ENCODE measurements at regions not wholly inside any gene's neighbourhood (a gene's known extent, or its start where the extent isn't known, plus 50 kb on each side); places are given as distances from the start of the nearest gene placed in this dataset.

GRCh38 chr11:35085531-35086165 lies 53.3 kb upstream of the CD44 start:
- Histone ChIP-seq H3K36me3 (ENCODE audit: insufficient read depth, low read length) (no peaks in the 10 kb centered on the region), H3K79me2 (ENCODE audit: insufficient read depth, low read length) (no peaks in the 10 kb centered on the region)

GRCh38 chr11:35087648-35088047 lies 51.3 kb upstream of the CD44 start:
- no peaks in the 10 kb centered on the region for H3K27me3 ChIP-seq (ENCODE audit: insufficient read depth, low read length)
- no peak for TF ChIP-seq CTCF (IDR thresholded peaks at IDR 0.05; ENCODE audit: extremely low read depth, low read depth, low read length)
- H2AFZ ChIP-seq (ENCODE audit: low read length), result peak overlapping the region; percentile 44
- H4K20me1 ChIP-seq (ENCODE audit: insufficient read depth, low read length), result no peaks in the 10 kb centered on the region
- peaks cover 30% of the 10 kb centered on the region for H3K4me1 ChIP-seq (ENCODE audit: insufficient read depth, low read length)
- H3K4me3 ChIP-seq (ENCODE audit: insufficient read depth, low read length), result no peak overlapping the region
- no peaks in the 10 kb centered on the region for H3K9me3 ChIP-seq (ENCODE audit: low read depth, low read length)
- H3K79me2 ChIP-seq (ENCODE audit: insufficient read depth, low read length), result no peaks in the 10 kb centered on the region
- no peaks in the 10 kb centered on the region for H3K36me3 ChIP-seq (ENCODE audit: insufficient read depth, low read length)
- H3K27ac ChIP-seq (ENCODE audit: low read depth, low read length), result peak overlapping the region; percentile 14
- no peak overlapping the region for H3K4me2 ChIP-seq (ENCODE audit: insufficient read depth, low read length)
- peak; percentile 72 for DNase-seq (ENCODE audit: insufficient read length, low spot score, missing footprints)

More at GRCh38 chr11:35085531-35086165, 53.3 kb upstream of the CD44 start:
- peaks cover 39% of the 10 kb centered on the region for H3K4me1 ChIP-seq (ENCODE audit: insufficient read depth, low read length)
- no peak overlapping the region for H3K27ac ChIP-seq (ENCODE audit: low read depth, low read length)
- DNase-seq (ENCODE audit: insufficient read length, low spot score, missing footprints), result no peak
- H4K20me1 ChIP-seq (ENCODE audit: insufficient read depth, low read length), result no peaks in the 10 kb centered on the region
- no peaks in the 10 kb centered on the region for H3K9me3 ChIP-seq (ENCODE audit: low read depth, low read length)
- no peak overlapping the region for H2AFZ ChIP-seq (ENCODE audit: low read length)
- TF ChIP-seq CTCF (IDR thresholded peaks at IDR 0.05; ENCODE audit: extremely low read depth, low read depth, low read length), result no peak
- H3K4me3 ChIP-seq (ENCODE audit: insufficient read depth, low read length), result no peak overlapping the region
- H3K4me2 ChIP-seq (ENCODE audit: insufficient read depth, low read length), result no peak overlapping the region
- H3K27me3 ChIP-seq (ENCODE audit: insufficient read depth, low read length), result no peaks in the 10 kb centered on the region

- no peak overlapping the region for H3K4me3 ChIP-seq (ENCODE audit: insufficient read depth, low read length)
- H3K4me1 ChIP-seq (ENCODE audit: insufficient read depth, low read length), result peaks cover 24% of the 10 kb centered on the region
- H3K27ac ChIP-seq (ENCODE audit: low read depth, low read length), result peak overlapping the region; percentile 14
- no peaks in the 10 kb centered on the region for H3K36me3 ChIP-seq (ENCODE audit: insufficient read depth, low read length)
- H3K27me3 ChIP-seq (ENCODE audit: insufficient read depth, low read length), result no peaks in the 10 kb centered on the region
- H4K20me1 ChIP-seq (ENCODE audit: insufficient read depth, low read length), result no peaks in the 10 kb centered on the region
- TF ChIP-seq CTCF (IDR thresholded peaks at IDR 0.05; ENCODE audit: extremely low read depth, low read depth, low read length), result no peak
- DNase-seq (ENCODE audit: insufficient read length, low spot score, missing footprints), result peak; percentile 54
- no peaks in the 10 kb centered on the region for H3K9me3 ChIP-seq (ENCODE audit: low read depth, low read length)
- H2AFZ ChIP-seq (ENCODE audit: low read length), result peak overlapping the region; percentile 32
- no peaks in the 10 kb centered on the region for H3K79me2 ChIP-seq (ENCODE audit: insufficient read depth, low read length)
- H3K4me2 ChIP-seq (ENCODE audit: insufficient read depth, low read length), result no peak overlapping the region
Measured at GRCh38 chr11:35088226-35088625, 50.7 kb upstream of the CD44 start.

- H3K4me2 ChIP-seq (ENCODE audit: insufficient read depth, low read length), result no peak overlapping the region
- peak overlapping the region; percentile 32 for H2AFZ ChIP-seq (ENCODE audit: low read length)
- H3K79me2 ChIP-seq (ENCODE audit: insufficient read depth, low read length), result no peaks in the 10 kb centered on the region
- TF ChIP-seq CTCF (IDR thresholded peaks at IDR 0.05; ENCODE audit: extremely low read depth, low read depth, low read length), result no peak
- no peaks in the 10 kb centered on the region for H3K36me3 ChIP-seq (ENCODE audit: insufficient read depth, low read length)
- H3K27me3 ChIP-seq (ENCODE audit: insufficient read depth, low read length), result no peaks in the 10 kb centered on the region
- DNase-seq (ENCODE audit: insufficient read length, low spot score, missing footprints), result peak; percentile 62
- H3K4me1 ChIP-seq (ENCODE audit: insufficient read depth, low read length), result peaks cover 20% of the 10 kb centered on the region
- peak overlapping the region; percentile 6 for H3K27ac ChIP-seq (ENCODE audit: low read depth, low read length)
- H3K4me3 ChIP-seq (ENCODE audit: insufficient read depth, low read length), result no peak overlapping the region
- no peaks in the 10 kb centered on the region for H3K9me3 ChIP-seq (ENCODE audit: low read depth, low read length)
- no peaks in the 10 kb centered on the region for H4K20me1 ChIP-seq (ENCODE audit: insufficient read depth, low read length)
Measured at GRCh38 chr11:35088676-35089075, 50.3 kb upstream of the CD44 start.

Measured in osteoblast (primary cell).